ENCODE measurements at regions not wholly inside any gene's neighbourhood (a gene's known extent, or its start where the extent isn't known, plus 50 kb on each side); places are given as distances from the start of the nearest gene placed in this dataset.
A peak's percentile ranks its signal among the peaks of the same experiment; 100 is the strongest.

- ATAC-seq, result no peak
- no peak overlapping the region for H3K4me3 Mint-ChIP-seq
Measured at GRCh38 chr13:97526556-97526955, 92.6 kb downstream of the RAP2A start.

GRCh38 chr13:97528518-97528917 is 94.5 kb downstream of the RAP2A start:
- Histone ChIP-seq H2AFZ (no peak overlapping the region), H3K4me3 (no peak overlapping the region), H3K4me2 (no peak overlapping the region), H3K36me3 (ENCODE audit: insufficient read depth) (no peaks in the 10 kb centered on the region), H3K9me2 (ENCODE audit: insufficient read depth) (no peaks in the 10 kb centered on the region), H3K27me3 (ENCODE audit: insufficient read depth) (no peaks in the 10 kb centered on the region), H3F3A (replicated peaks; ENCODE audit: low read depth) (no peaks in the 10 kb centered on the region), H4K20me1 (replicated peaks; ENCODE audit: insufficient read depth) (no peaks in the 10 kb centered on the region), H3K27ac (ENCODE audit: low read depth) (no peak overlapping the region), H3K79me2 (replicated peaks; ENCODE audit: insufficient read depth) (no peaks in the 10 kb centered on the region), H3K4me1 (ENCODE audit: insufficient read depth) (no peaks in the 10 kb centered on the region)
- DNase-seq (ENCODE audit: low spot score), result no peak
- Mint-ChIP-seq H3K36me3 (ENCODE audit: low read depth) (no peaks in the 10 kb centered on the region), H3K4me3 (no peak overlapping the region), H3K9me3 (no peaks in the 10 kb centered on the region), H3K4me1 (no peaks in the 10 kb centered on the region), H3K27me3 (ENCODE audit: insufficient read depth, low read depth, poor library complexity) (peaks cover 5% of the 10 kb centered on the region), H3K27ac (no peak overlapping the region)
- no peak for ATAC-seq
- TF ChIP-seq EZH2 (IDR thresholded peaks at IDR 0.05; ENCODE audit: low read depth, unreplicated experiment) (no peak), ETS1 (IDR thresholded peaks at IDR 0.05) (no peak), POLR2AphosphoS5 (IDR thresholded peaks at IDR 0.05; ENCODE audit: low read depth) (no peak), JUNB (IDR thresholded peaks at IDR 0.05; ENCODE audit: unreplicated experiment) (no peak), CREB1 (CRISPR knock-in tag; IDR thresholded peaks at IDR 0.05; ENCODE audit: low read depth) (no peak), REST (IDR thresholded peaks at IDR 0.05; ENCODE audit: unreplicated experiment) (no peak), ZNF331 (CRISPR knock-in tag; IDR thresholded peaks at IDR 0.05; ENCODE audit: low read depth) (no peak)

More at GRCh38 chr13:97526556-97526955, 92.6 kb downstream of the RAP2A start:
- H2AFZ ChIP-seq, result 0 out of 2 replicates have a peak overlapping the region, but pooled peaks have one; percentile 23
- no peaks in the 10 kb centered on the region for H4K20me1 ChIP-seq (replicated peaks; ENCODE audit: insufficient read depth)
- Mint-ChIP-seq H3K27me3 (ENCODE audit: insufficient read depth, low read depth, poor library complexity) (peaks cover 3% of the 10 kb centered on the region), H3K36me3 (ENCODE audit: low read depth) (no peaks in the 10 kb centered on the region), H3K27ac (no peak overlapping the region), H3K9me3 (no peaks in the 10 kb centered on the region; the same call in 2 of the 3 replicates), H3K4me1 (no peaks in the 10 kb centered on the region)
- no peak overlapping the region for H3K4me3 ChIP-seq
- DNase-seq (ENCODE audit: low spot score), result no peak
- TF ChIP-seq STAT1 (IDR thresholded peaks at IDR 0.05; ENCODE audit: unreplicated experiment) (no peak), CREB1 (CRISPR knock-in tag; IDR thresholded peaks at IDR 0.05; ENCODE audit: low read depth) (no peak), CTCF (conservative IDR thresholded peaks at IDR 0.05; ENCODE audit: low read depth in 2 of 2) (no peak), POLR2AphosphoS5 (IDR thresholded peaks at IDR 0.05; ENCODE audit: low read depth) (no peak)
- no peaks in the 10 kb centered on the region for H3F3A ChIP-seq (replicated peaks; ENCODE audit: low read depth)
- no peak overlapping the region for H3K4me2 ChIP-seq
- no peaks in the 10 kb centered on the region for H3K27me3 ChIP-seq (ENCODE audit: insufficient read depth)
- no peak overlapping the region for H3K27ac ChIP-seq (ENCODE audit: low read depth)
- no peaks in the 10 kb centered on the region for H3K36me3 ChIP-seq (ENCODE audit: insufficient read depth)
- no peaks in the 10 kb centered on the region for H3K79me2 ChIP-seq (replicated peaks; ENCODE audit: insufficient read depth)
- no peaks in the 10 kb centered on the region for H3K9me2 ChIP-seq (ENCODE audit: insufficient read depth)
- no peaks in the 10 kb centered on the region for H3K4me1 ChIP-seq (ENCODE audit: insufficient read depth)
